SK-N-SH treated with all-trans-retinoic acid at 6 μM for 48 hours (cell line): ENCODE measurements at regions not wholly inside any gene's neighbourhood (a gene's known extent, or its start where the extent isn't known, plus 50 kb on each side); places are given as distances from the start of the nearest gene placed in this dataset.

ENCODE experiments used
- ARNTL ChIP-seq: fragments of 450-650 bp; formaldehyde crosslinking; IDR thresholded peaks from 2 replicates; pipeline ENCODE4 v1.5.0; 2020; ENCODE audit warnings: low read depth, mild to moderate bottlenecking, moderate library complexity, borderline replicate concordance
- BACH2 ChIP-seq: fragments of 250-450 bp; sonication (Bioruptor Pico); IDR thresholded peaks from 2 replicates; pipeline ENCODE4 v1.9.0; 2021; ENCODE audit warnings: mild to moderate bottlenecking, borderline replicate concordance
- ESRRG ChIP-seq: fragments of 250-450 bp; sonication (Bioruptor Pico); IDR thresholded peaks from 2 replicates; pipeline ENCODE4 v1.6.1; 2021; ENCODE audit warnings: mild to moderate bottlenecking
- OSR1 ChIP-seq: fragments of 250-450 bp; sonication (Bioruptor Pico); IDR thresholded peaks from 2 replicates; pipeline ENCODE4 v1.8.0; 2022; ENCODE audit warnings: moderate library complexity, mild to moderate bottlenecking, inconsistent platforms
- PATZ1 ChIP-seq: fragments of 250-450 bp; sonication (Bioruptor Pico); IDR thresholded peaks from 2 replicates; pipeline ENCODE4 v1.8.0; 2020; ENCODE audit warnings: mild to moderate bottlenecking, moderate library complexity, borderline replicate concordance
- POU6F1 ChIP-seq: fragments of 250-450 bp; sonication (Bioruptor Pico); IDR thresholded peaks from 2 replicates; pipeline ENCODE4 v1.8.0; 2021; ENCODE audit warnings: low read depth, mild to moderate bottlenecking, moderate library complexity, borderline replicate concordance
- PPARA ChIP-seq: fragments of 250-450 bp; sonication (Bioruptor Pico); IDR thresholded peaks from 2 replicates; pipeline ENCODE4 v1.5.0; 2020; ENCODE audit warnings: mild to moderate bottlenecking, borderline replicate concordance
- TSHZ2 ChIP-seq: fragments of 250-450 bp; sonication (Bioruptor Pico); IDR thresholded peaks from 2 replicates; pipeline ENCODE4 v1.5.0; 2020; ENCODE audit warnings: mild to moderate bottlenecking, moderate library complexity
- ZFP3 ChIP-seq: fragments of 250-450 bp; sonication (Bioruptor Pico); IDR thresholded peaks from 2 replicates; pipeline ENCODE4 v1.5.0; 2020; ENCODE audit warnings: mild to moderate bottlenecking, moderate library complexity
- ZFP30 ChIP-seq: fragments of 450-650 bp; formaldehyde crosslinking; IDR thresholded peaks from 2 replicates; pipeline ENCODE4 v1.5.0; 2022; ENCODE audit warnings: mild to moderate bottlenecking, moderate library complexity
- TF ChIP-seq, protein P1 (sequence below): fragments of 250-450 bp; sonication (Bioruptor Pico); IDR thresholded peaks from 2 replicates; pipeline ENCODE4 v1.5.1; 2020; ENCODE audit warnings: low read depth, mild to moderate bottlenecking, moderate library complexity

DNA sequence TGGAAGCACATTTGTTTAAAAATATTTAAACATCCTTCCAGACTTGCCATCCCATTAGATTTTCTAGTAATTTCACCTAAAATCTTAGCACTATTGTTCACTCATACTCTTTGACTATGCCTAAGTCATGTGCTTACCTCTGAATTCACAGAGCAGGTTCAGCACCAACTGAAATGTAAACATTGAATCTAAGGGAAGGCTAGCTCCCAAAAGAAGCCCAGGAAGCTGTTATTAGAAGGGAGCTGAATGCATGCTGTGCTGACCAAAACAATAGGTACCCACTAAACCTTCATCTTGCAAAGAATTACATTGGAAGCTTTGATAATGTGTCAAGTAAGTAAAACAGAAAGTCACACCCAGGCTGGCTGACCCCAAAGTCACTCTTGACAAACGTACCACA is 571.3 kb downstream of the GABRG2 start:
- no peak for TF ChIP-seq POU6F1 (CRISPR knock-in tag)
- TF ChIP-seq PPARA (CRISPR knock-in tag) = no peak
- no peak for TF ChIP-seq ZFP3 (CRISPR knock-in tag)
- TF ChIP-seq PATZ1 = no peak
- no peak for TF ChIP-seq ZFP30 (CRISPR knock-in tag)
- no peak for TF ChIP-seq BACH2 (CRISPR knock-in tag)
- TF ChIP-seq OSR1 (CRISPR knock-in tag) = no peak
- no peak for TF ChIP-seq ARNTL (CRISPR knock-in tag)
- TF ChIP-seq, protein P1, sequence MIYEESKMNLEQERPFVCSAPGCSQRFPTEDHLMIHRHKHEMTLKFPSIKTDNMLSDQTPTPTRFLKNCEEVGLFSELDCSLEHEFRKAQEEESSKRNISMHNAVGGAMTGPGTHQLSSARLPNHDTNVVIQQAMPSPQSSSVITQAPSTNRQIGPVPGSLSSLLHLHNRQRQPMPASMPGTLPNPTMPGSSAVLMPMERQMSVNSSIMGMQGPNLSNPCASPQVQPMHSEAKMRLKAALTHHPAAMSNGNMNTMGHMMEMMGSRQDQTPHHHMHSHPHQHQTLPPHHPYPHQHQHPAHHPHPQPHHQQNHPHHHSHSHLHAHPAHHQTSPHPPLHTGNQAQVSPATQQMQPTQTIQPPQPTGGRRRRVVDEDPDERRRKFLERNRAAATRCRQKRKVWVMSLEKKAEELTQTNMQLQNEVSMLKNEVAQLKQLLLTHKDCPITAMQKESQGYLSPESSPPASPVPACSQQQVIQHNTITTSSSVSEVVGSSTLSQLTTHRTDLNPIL (CRISPR knock-in tag) = no peak
- TF ChIP-seq TSHZ2 (CRISPR knock-in tag) = no peak
- TF ChIP-seq ESRRG = no peak
